CD4-positive, alpha-beta T cell treated with Interleukin-1 beta for 1 hour (primary cell): ENCODE measurements at regions not wholly inside any gene's neighbourhood (a gene's known extent, or its start where the extent isn't known, plus 50 kb on each side); places are given as distances from the start of the nearest gene placed in this dataset.
A peak's percentile ranks its signal among the peaks of the same experiment; 100 is the strongest.

Experiments
- DNase-seq, 2 donors: peaks; one replicate each; pipeline ENCODE4 v3.0.0-alpha.2; 2020 to 2022

GRCh38 chr15:81987628-81988027 lies 58.2 kb downstream of the MEX3B start:
- DNase-seq = no peak

GRCh38 chr15:81983497-81983896 lies 62.3 kb downstream of the MEX3B start:
- no peak for DNase-seq

DNA sequence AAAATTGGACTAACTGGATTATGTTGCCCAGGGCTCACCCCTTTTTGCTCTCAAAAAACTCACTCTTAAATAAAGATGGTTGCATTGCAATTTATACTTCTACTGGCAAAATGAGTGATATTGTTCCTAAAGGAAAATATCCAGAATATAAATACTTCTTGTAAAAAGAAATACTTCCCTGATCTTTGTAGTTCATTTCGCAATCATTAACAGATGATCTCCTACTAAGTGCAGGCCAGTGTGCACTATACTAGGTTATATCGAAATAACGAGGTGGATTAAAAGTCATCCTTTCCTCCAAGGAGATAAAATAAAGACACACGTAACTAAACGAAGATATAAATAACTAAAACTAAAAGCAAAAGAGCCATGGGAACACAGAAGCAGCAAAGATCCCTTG lies 63.0 kb downstream of the MEX3B start:
- DNase-seq = no peak

GRCh38 chr15:81981908-81982307 lies 63.9 kb downstream of the MEX3B start:
- no peak for DNase-seq

- no peak for DNase-seq
These were observed 68.4 kb downstream of the MEX3B start for GRCh38 chr15:81977464-81977863.

- no peak for DNase-seq
These were observed 77.1 kb downstream of the MEX3B start for GRCh38 chr15:81968691-81969090.

GRCh38 chr15:81966631-81967030 lies 79.2 kb downstream of the MEX3B start:
- no peak for DNase-seq

DNA sequence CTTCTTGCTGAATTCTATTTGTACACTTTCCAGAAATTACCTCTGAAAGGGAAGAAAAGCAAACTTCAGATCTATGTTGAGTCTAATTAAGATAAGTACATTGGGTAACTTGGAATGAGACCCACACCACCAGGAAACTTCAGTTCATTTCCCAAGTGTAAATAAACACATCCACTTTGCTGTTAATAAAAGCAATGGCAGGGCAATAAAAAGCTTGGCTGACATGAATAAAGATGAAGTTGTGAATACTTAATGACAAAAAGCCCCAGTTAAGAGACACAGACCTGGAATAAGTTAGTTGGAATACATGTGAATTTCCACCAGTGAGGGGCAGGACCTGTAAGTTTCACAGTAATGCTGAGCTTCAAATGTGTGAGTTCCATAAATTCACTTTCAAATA lies 83.3 kb downstream of the MEX3B start:
- no peak for DNase-seq

DNA sequence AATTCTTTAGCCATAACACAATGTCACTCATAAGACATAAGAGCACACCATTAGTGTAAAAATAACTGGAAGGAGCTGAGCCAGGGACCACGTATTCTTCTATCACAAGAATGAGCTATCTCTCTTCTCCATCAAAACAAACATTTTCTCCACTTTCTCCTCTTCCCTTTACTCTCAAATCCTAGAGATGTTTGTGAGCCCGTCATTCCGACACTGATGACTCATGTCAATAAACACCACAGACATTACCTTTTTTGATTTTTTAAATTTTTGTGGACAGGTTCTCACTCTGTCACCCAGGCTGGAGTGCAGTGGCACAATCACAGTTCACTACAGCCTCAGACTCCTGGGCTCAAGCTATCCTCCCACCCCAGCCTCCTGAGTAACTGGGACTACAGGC lies 86.6 kb downstream of the MEX3B start:
- no peak for DNase-seq

GRCh38 chr15:81957698-81958097 lies 88.1 kb downstream of the MEX3B start:
- DNase-seq = no peak

- no peak for DNase-seq
These were observed 90.3 kb downstream of the MEX3B start for GRCh38 chr15:81955382-81956062.

DNA sequence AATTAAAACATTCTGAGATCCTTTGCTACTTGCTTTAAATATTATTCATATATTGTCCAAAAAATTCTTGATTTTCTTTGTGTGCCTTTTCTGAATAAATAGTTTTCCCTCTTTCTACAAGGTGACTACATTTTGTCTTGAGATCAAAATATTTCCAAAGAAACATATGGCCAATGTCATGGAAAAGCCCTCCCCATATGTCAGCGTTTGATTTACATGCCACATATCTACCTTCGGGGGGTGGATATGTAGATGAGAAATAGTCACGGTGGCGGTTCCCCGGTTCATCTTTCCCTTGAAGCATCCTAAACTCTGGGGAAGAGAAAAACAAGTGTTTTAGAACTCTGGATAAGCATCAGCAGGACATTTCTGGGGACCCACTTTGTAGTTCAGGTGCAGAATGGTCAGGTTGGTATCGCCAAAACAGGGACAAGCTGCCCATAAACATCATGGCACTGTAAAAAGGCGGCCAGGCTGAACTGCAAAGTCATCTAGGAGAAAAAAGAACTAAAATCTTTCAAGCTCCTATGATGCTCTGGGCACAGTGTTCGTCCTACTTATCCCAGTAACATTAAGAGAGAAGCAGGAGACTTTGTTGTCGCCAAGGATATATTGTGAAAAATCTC lies 91.5 kb downstream of the MEX3B start:
- no peak for DNase-seq

GRCh38 chr15:81950841-81951414 lies 94.9 kb downstream of the MEX3B start:
- DNase-seq = no peak

DNA sequence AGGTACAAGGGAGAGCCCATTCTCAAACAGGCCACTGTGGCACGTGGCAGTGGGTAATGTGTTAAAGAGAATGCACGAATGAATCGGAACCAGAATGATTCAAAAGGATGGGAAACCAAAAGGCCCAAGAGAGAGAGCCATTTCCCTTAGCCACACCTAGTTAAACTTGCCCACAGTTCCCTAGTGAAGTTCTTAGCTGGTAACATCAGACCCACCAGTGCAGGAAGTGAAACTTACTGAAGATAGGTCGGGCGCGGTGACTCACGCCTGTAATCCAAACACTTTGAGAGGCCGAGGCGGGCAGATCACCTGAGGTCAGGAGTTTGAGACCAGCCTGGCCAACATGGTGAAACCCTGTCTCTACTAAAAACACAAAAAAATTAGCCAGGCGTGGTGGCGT lies 97.1 kb downstream of the MEX3B start:
- DNase-seq = peak in 1 of 2 donors; percentile 4

DNA sequence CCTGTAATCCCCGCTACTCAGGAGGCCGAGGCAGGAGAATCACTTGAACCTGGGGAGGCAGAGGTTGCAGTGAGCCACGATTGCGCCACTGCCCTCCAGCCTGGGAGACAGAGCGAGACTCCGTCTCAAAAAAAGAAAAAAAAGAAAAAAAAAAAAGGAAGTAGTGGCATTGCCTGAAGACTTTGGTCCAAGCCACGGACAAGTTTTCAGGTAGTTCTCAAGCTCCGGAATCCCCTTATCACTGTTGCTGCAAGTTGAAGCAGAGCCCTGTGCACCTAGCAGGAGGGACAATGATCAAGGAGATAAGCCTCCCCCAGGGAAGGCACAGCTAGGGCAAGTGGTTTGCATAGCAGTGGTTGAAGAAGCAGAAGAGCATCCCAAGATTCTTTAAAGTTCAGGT lies 97.6 kb downstream of the MEX3B start:
- DNase-seq = no peak

GRCh38 chr15:81947548-81947947 lies 98.3 kb downstream of the MEX3B start:
- DNase-seq = no peak

- DNase-seq = no peak
These were observed 100.7 kb downstream of the MEX3B start for GRCh38 chr15:81945014-81945615.

DNA sequence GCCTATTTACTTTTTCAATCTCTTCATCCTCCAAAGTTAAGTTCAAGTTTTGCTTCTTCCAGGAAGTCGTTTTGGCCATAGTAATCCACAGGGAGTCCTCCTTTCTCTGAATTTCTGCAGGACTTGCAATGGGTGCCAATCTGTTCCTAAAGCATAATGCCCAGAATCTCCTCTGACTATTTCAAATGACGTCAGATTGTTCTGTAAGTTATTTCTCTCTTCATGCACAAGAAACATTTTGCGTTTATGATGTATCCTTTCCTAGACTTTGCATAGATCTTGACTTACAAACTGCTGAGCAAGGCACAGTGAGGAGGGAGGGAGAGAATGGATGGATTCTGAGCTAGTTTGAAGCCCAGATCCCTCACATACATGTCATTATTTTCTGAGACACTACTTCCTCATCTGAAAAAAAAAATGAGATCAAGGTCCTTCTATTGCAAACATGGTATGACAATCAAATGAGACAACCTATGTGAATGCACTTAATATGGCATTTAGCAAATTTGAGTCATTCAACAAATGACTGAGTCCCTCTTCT lies 103.1 kb downstream of the MEX3B start:
- no peak for DNase-seq

- DNase-seq = no peak
These were observed 103.7 kb downstream of the MEX3B start for GRCh38 chr15:81942157-81942556.

- DNase-seq = no peak
These were observed 104.3 kb downstream of the MEX3B start for GRCh38 chr15:81941479-81941878.

DNA sequence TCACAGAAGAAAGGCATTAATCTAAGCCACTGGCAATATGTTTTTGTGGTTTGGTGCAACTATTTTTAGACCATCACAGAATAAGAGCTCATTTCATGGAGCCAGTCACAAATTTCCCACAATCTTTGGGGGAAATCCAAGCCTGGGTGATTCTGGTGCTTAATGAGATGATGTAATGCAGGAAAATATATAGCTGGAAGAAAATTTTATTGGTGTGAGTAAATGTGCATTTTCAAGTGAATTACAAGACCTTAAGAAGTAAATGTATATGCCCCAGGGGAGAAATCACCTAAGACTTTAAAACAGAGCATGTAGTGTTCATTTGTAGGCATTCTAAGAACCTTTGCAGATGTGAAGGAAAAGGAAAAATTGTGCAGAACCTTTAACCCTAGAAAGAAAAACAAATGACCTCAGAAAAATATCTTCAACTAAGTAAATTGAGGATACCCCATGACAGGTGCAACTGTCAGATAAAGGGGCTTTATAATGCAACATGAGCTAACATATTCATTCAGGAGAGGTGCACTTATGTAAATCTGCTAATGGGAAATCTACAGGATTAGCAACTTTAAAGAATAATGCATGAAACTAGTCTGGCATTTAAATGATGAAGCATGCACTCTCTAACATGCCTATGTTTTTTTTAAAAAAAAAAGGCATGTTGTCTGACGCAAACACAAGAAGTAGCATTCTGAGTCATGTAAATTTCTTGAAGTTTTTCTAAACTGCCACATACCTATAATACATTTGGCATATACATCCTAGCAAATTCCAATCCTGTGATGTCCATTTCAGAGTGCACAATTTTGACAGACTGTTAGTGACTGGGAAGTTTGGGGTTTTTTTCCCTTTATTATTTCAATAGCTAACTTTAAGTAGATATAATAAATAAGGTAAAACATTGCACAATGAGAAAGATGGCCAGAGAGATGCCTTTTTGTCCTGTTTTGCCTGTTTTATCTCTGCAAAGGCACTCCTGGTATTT lies 105.1 kb downstream of the MEX3B start:
- DNase-seq = no peak

- peak in 1 of 2 donors; percentile 12 for DNase-seq
These were observed 106.0 kb downstream of the MEX3B start for GRCh38 chr15:81939604-81940440.
